Kidney (tissue), 13 donors: ENCODE measurements at regions not wholly inside any gene's neighbourhood (a gene's known extent, or its start where the extent isn't known, plus 50 kb on each side); places are given as distances from the start of the nearest gene placed in this dataset.

Experiments
- DNase-seq, 5 donors: peaks; one replicate each; pipeline ENCODE4 v3.0.0-alpha.2; 2013 to 2020
- FAIRE-seq: peaks from 2 replicates; lab custom pipeline; 2012; peaks lifted over from hg19 to GRCh38; lab: Jason Lieb, UNC
- H3K27ac ChIP-seq, 2 donors: one replicate each; pipeline ENCODE4 v1.7.0; 2013; ENCODE audit warnings: low read depth in 2 of 2, low read length in 2 of 2, inconsistent platforms in 1 of 2
- H3K27me3 ChIP-seq: one replicate; pipeline ENCODE4 v1.7.1; 2013; ENCODE audit warnings: low read length, inconsistent platforms; ENCODE audit not compliant: control insufficient read depth, insufficient read depth
- H3K36me3 ChIP-seq, 3 donors: one replicate each; pipeline versions ENCODE4 v1.7.0 to v1.7.1; 2013; ENCODE audit warnings: low read length in 3 of 3, control low read depth in 1 of 3, inconsistent platforms in 1 of 3; ENCODE audit not compliant: insufficient read depth in 3 of 3, control insufficient read depth in 2 of 3
- H3K4me1 ChIP-seq, 3 donors: one replicate each; pipeline versions ENCODE4 v1.7.0 to v1.7.1; 2013; ENCODE audit warnings: low read length in 3 of 3, inconsistent platforms in 1 of 3, low read depth in 1 of 3; ENCODE audit not compliant: control insufficient read depth in 2 of 3, insufficient read depth in 2 of 3
- H3K4me3 ChIP-seq, 3 donors: one replicate each; pipeline versions ENCODE4 v1.7.0 to v1.8.1; 2013; ENCODE audit warnings: low read length in 3 of 3, control low read depth in 1 of 3, inconsistent platforms in 1 of 3
- H3K9ac ChIP-seq, 3 donors: one replicate each; pipeline versions ENCODE4 v1.7.0 to v1.7.1; 2013; ENCODE audit warnings: low read length in 3 of 3, control low read depth in 1 of 3, inconsistent platforms in 1 of 3
- H3K9me3 ChIP-seq, 3 donors: one replicate each; pipeline versions ENCODE4 v1.7.0 to v1.7.1; 2013; ENCODE audit warnings: low read length in 3 of 3, control low read depth in 1 of 3, inconsistent platforms in 1 of 3; ENCODE audit not compliant: control insufficient read depth in 2 of 3, insufficient read depth in 1 of 3
- CTCF ChIP-seq: IDR thresholded peaks from 3 replicates; pipeline ENCODE4 v1.5.1; 2012; ENCODE audit warnings: mild to moderate bottlenecking, moderate library complexity, borderline replicate concordance; ENCODE audit not compliant: insufficient read depth; ENCODE audit errors: extremely low read depth
- intact Hi-C: fragments of 100-400 bp; cut with DNase I; formaldehyde crosslinking; loops from one replicate; pipeline ENCODE4 v1.11.1; 2022
- donor health status: control.
- donor health status: control.
- donor health status: control.
- donor health status: control.
- donor health status: control.
- donor health status: DM: yes; HTN: yes; CAD: no.
- donor health status: Normal renal cell carcinoma (clear cell type).

DNA sequence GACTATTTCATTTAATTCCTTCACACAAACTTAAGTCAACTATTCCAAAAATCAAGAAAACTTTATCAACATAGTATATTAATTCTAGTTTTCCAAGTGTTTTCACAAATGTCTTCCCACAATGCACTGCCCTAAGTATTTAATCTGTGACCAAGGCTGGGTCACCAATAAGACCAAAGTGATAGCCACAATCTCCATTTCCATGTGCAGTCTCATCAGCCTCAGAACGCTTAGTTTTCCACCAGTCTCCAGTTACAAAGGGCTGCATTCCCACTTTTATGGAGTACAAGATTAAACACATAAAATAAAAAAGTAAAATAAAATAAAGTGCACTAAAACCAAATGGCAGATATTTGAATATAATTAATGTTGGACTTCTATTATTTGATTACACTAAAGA lies 371.6 kb upstream of the CCNH start:
- Histone ChIP-seq H3K4me1 (no peaks in the 10 kb centered on the region), H3K9me3 (no peaks in the 10 kb centered on the region), H3K36me3 (no peaks in the 10 kb centered on the region), H3K9ac (no peak overlapping the region), H3K4me3 (no peak overlapping the region), H3K27me3 (peaks cover 3% of the 10 kb centered on the region), H3K27ac (no peak overlapping the region)
- intact Hi-C loops = no loop called here
- no peak for TF ChIP-seq CTCF
- DNase-seq (no peak), FAIRE-seq (no peak)

DNA sequence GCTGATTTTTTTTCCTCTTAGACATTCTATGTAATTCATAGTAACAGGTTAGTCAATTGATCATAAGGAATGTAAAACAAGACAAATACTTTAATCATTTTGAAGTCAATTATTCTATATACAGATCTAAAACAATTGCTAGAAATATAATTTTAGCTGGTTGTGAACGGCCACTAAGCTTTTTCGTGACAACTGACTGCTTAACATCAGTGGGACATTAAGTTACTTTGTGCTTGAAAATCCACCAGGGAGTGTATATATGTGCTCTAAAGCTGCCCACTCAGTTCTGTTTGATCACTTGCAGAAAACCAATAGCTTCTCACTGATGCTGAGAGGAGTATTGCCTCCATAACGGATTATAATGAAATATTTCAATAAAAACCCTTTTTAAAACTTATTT lies 370.2 kb upstream of the CCNH start:
- Histone ChIP-seq H3K27ac (no peak overlapping the region), H3K36me3 (no peaks in the 10 kb centered on the region), H3K27me3 (peaks cover 5% of the 10 kb centered on the region), H3K4me1 (no peaks in the 10 kb centered on the region), H3K9ac (no peak overlapping the region), H3K9me3 (no peaks in the 10 kb centered on the region), H3K4me3 (no peak overlapping the region)
- intact Hi-C loops = no loop called here
- TF ChIP-seq CTCF = no peak
- FAIRE-seq (no peak), DNase-seq (no peak)

- H3K36me3 ChIP-seq = no peaks in the 10 kb centered on the region
Measured at GRCh38 chr5:87781976-87782375, 369.2 kb upstream of the CCNH start.

More at GRCh38 chr5:87781976-87782375, 369.2 kb upstream of the CCNH start:
- H3K4me3 ChIP-seq = no peak overlapping the region
- no peak for FAIRE-seq
- H3K27ac ChIP-seq = no peak overlapping the region
- intact Hi-C loops = no loop called here
- no peak overlapping the region for H3K9ac ChIP-seq
- H3K9me3 ChIP-seq = no peaks in the 10 kb centered on the region
- TF ChIP-seq CTCF = no peak
- DNase-seq = no peak
- H3K27me3 ChIP-seq = peaks cover 7% of the 10 kb centered on the region
- H3K4me1 ChIP-seq = no peaks in the 10 kb centered on the region
